ENCODE measurements at regions not wholly inside any gene's neighbourhood (a gene's known extent, or its start where the extent isn't known, plus 50 kb on each side); places are given as distances from the start of the nearest gene placed in this dataset.

- peaks cover 21 to 36% (median 21%) of the 10 kb centered on the region in 4 donors for H3K4me1 Mint-ChIP-seq
- Histone ChIP-seq H3K4me1 (ENCODE audit: insufficient read depth, low read length) (peaks cover 16% of the 10 kb centered on the region), H3K9me3 (ENCODE audit: control insufficient read depth in 1 of 2, low read length in 2 of 2) (no peaks in the 10 kb centered on the region), H3K27me3 (ENCODE audit: insufficient read depth, low read length) (no peaks in the 10 kb centered on the region), H3K27ac (ENCODE audit: low read depth, low read length) (no peak overlapping the region), H3K4me3 (ENCODE audit: low read length in 2 of 2) (no peak overlapping the region), H3K36me3 (ENCODE audit: insufficient read depth, low read length) (no peaks in the 10 kb centered on the region)
- H3K27me3 Mint-ChIP-seq: no peaks in the 10 kb centered on the region
- DNase-seq: peak in 4 of 5 donors; percentile 5 to 40 (median 13)
- H3K9me3 Mint-ChIP-seq: peaks cover 0 to 2% (median 0%) of the 10 kb centered on the region in 8 donors
- POLR2A ChIA-PET (ENCODE audit: partially characterized antibody): interaction anchor here (1.7 kb wide), 1 partner anchor 26 kb away, joined by 6 read pairs; no protein-coding TSS in a partner anchor
- no peaks in the 10 kb centered on the region for H3K36me3 Mint-ChIP-seq
- H3K4me3 Mint-ChIP-seq: peak overlapping the region in 6 of 8 donors; percentile 0 to 59 (median 48)
- intact Hi-C loops (cut with micrococcal nuclease): no loop called here
- H3K27ac Mint-ChIP-seq: peak overlapping the region in 4 of 7 donors; percentile 7 to 83 (median 20)
- CTCF ChIA-PET (ENCODE audit: partially characterized antibody): no interaction called here
Measured at GRCh38 chr6:130602151-130602770, 224.9 kb upstream of the SMLR1 start.

GRCh38 chr6:130603391-130603790 is 223.8 kb upstream of the SMLR1 start:
- ChIA-PET POLR2A (ENCODE audit: partially characterized antibody) (interaction anchor here (1.1 kb wide), 1 partner anchor 150 kb away, joined by 3 read pairs; no protein-coding TSS in a partner anchor), CTCF (ENCODE audit: partially characterized antibody) (no interaction called here)
- no peaks in the 10 kb centered on the region for H3K27me3 Mint-ChIP-seq
- peaks cover 19 to 34% (median 21%) of the 10 kb centered on the region in 4 donors for H3K4me1 Mint-ChIP-seq
- no peaks in the 10 kb centered on the region for H3K9me3 ChIP-seq (ENCODE audit: control insufficient read depth in 1 of 2, low read length in 2 of 2)
- H3K27ac Mint-ChIP-seq: no peak overlapping the region
- H3K27me3 ChIP-seq (ENCODE audit: insufficient read depth, low read length): no peaks in the 10 kb centered on the region
- H3K36me3 Mint-ChIP-seq: no peaks in the 10 kb centered on the region
- H3K4me1 ChIP-seq (ENCODE audit: insufficient read depth, low read length): peaks cover 16% of the 10 kb centered on the region
- peaks cover 0 to 2% (median 0%) of the 10 kb centered on the region in 8 donors for H3K9me3 Mint-ChIP-seq
- intact Hi-C loops (cut with micrococcal nuclease): no loop called here
- H3K4me3 Mint-ChIP-seq: no peak overlapping the region
- no peaks in the 10 kb centered on the region for H3K36me3 ChIP-seq (ENCODE audit: insufficient read depth, low read length)
- H3K27ac ChIP-seq (ENCODE audit: low read depth, low read length): no peak overlapping the region
- DNase-seq: no peak
- no peak overlapping the region for H3K4me3 ChIP-seq (ENCODE audit: low read length in 2 of 2)

GRCh38 chr6:130604841-130605399 is 222.3 kb upstream of the SMLR1 start:
- ChIA-PET CTCF (ENCODE audit: partially characterized antibody) (no interaction called here), POLR2A (ENCODE audit: partially characterized antibody) (no interaction called here)
- Histone ChIP-seq H3K4me1 (ENCODE audit: insufficient read depth, low read length) (peaks cover 16% of the 10 kb centered on the region), H3K27ac (ENCODE audit: low read depth, low read length) (no peak overlapping the region), H3K4me3 (ENCODE audit: low read length in 2 of 2) (no peak overlapping the region), H3K27me3 (ENCODE audit: insufficient read depth, low read length) (no peaks in the 10 kb centered on the region), H3K9me3 (ENCODE audit: control insufficient read depth in 1 of 2, low read length in 2 of 2) (no peaks in the 10 kb centered on the region), H3K36me3 (ENCODE audit: insufficient read depth, low read length) (no peaks in the 10 kb centered on the region)
- Mint-ChIP-seq H3K27me3 (no peaks in the 10 kb centered on the region), H3K4me1 (peaks cover 17 to 31% (median 21%) of the 10 kb centered on the region in 4 donors), H3K36me3 (no peaks in the 10 kb centered on the region), H3K4me3 (no peak overlapping the region), H3K9me3 (peaks cover 0 to 2% (median 0%) of the 10 kb centered on the region in 8 donors), H3K27ac (no peak overlapping the region)
- DNase-seq: no peak
- intact Hi-C loops (cut with micrococcal nuclease): no loop called here

GRCh38 chr6:130610303-130610702 is 216.9 kb upstream of the SMLR1 start:
- H3K4me3 Mint-ChIP-seq: no peak overlapping the region
- ChIA-PET POLR2A (ENCODE audit: partially characterized antibody) (no interaction called here), CTCF (ENCODE audit: partially characterized antibody) (no interaction called here)
- Histone ChIP-seq H3K4me1 (ENCODE audit: insufficient read depth, low read length) (no peaks in the 10 kb centered on the region), H3K4me3 (ENCODE audit: low read length in 2 of 2) (no peak overlapping the region), H3K27ac (ENCODE audit: low read depth, low read length) (no peak overlapping the region), H3K9me3 (ENCODE audit: control insufficient read depth in 1 of 2, low read length in 2 of 2) (no peaks in the 10 kb centered on the region), H3K36me3 (ENCODE audit: insufficient read depth, low read length) (no peaks in the 10 kb centered on the region), H3K27me3 (ENCODE audit: insufficient read depth, low read length) (no peaks in the 10 kb centered on the region)
- no peak for DNase-seq
- no peaks in the 10 kb centered on the region for H3K36me3 Mint-ChIP-seq
- H3K9me3 Mint-ChIP-seq: no peaks in the 10 kb centered on the region
- H3K4me1 Mint-ChIP-seq: peaks cover 0 to 14% (median 5%) of the 10 kb centered on the region in 4 donors
- intact Hi-C loops (cut with micrococcal nuclease): no loop called here
- no peaks in the 10 kb centered on the region for H3K27me3 Mint-ChIP-seq
- no peak overlapping the region for H3K27ac Mint-ChIP-seq

- H3K27me3 Mint-ChIP-seq: no peaks in the 10 kb centered on the region
- no peaks in the 10 kb centered on the region for H3K9me3 Mint-ChIP-seq
- Histone ChIP-seq H3K27ac (ENCODE audit: low read depth, low read length) (no peak overlapping the region), H3K4me3 (ENCODE audit: low read length in 2 of 2) (no peak overlapping the region), H3K36me3 (ENCODE audit: insufficient read depth, low read length) (no peaks in the 10 kb centered on the region), H3K4me1 (ENCODE audit: insufficient read depth, low read length) (no peaks in the 10 kb centered on the region), H3K9me3 (ENCODE audit: control insufficient read depth in 1 of 2, low read length in 2 of 2) (no peaks in the 10 kb centered on the region), H3K27me3 (ENCODE audit: insufficient read depth, low read length) (no peaks in the 10 kb centered on the region)
- no peak overlapping the region for H3K27ac Mint-ChIP-seq
- H3K4me3 Mint-ChIP-seq: no peak overlapping the region
- POLR2A ChIA-PET (ENCODE audit: partially characterized antibody): no interaction called here
- peaks cover 0 to 16% (median 6%) of the 10 kb centered on the region in 4 donors for H3K4me1 Mint-ChIP-seq
- no peak for DNase-seq
- CTCF ChIA-PET (ENCODE audit: partially characterized antibody): no interaction called here
- no peaks in the 10 kb centered on the region for H3K36me3 Mint-ChIP-seq
- intact Hi-C loops (cut with micrococcal nuclease): no loop called here
Measured at GRCh38 chr6:130611366-130611765, 215.8 kb upstream of the SMLR1 start.

GRCh38 chr6:130613176-130613575 is 214.0 kb upstream of the SMLR1 start:
- intact Hi-C loops (cut with micrococcal nuclease): no loop called here
- ChIA-PET POLR2A (ENCODE audit: partially characterized antibody) (no interaction called here), CTCF (ENCODE audit: partially characterized antibody) (interaction anchor here (1.4 kb wide), 1 partner anchor 12 kb away, joined by 5 read pairs; no protein-coding TSS in a partner anchor)
- Mint-ChIP-seq H3K27ac (no peak overlapping the region), H3K27me3 (no peaks in the 10 kb centered on the region), H3K9me3 (peaks cover 0 to 2% (median 0%) of the 10 kb centered on the region in 8 donors), H3K4me1 (peaks cover 0 to 17% (median 6%) of the 10 kb centered on the region in 4 donors), H3K36me3 (no peaks in the 10 kb centered on the region), H3K4me3 (no peak overlapping the region)
- no peak overlapping the region for H3K27ac ChIP-seq (ENCODE audit: low read depth, low read length)
- no peaks in the 10 kb centered on the region for H3K27me3 ChIP-seq (ENCODE audit: insufficient read depth, low read length)
- H3K36me3 ChIP-seq (ENCODE audit: insufficient read depth, low read length): no peaks in the 10 kb centered on the region
- H3K4me3 ChIP-seq (ENCODE audit: low read length in 2 of 2): no peak overlapping the region
- DNase-seq: no peak
- no peaks in the 10 kb centered on the region for H3K9me3 ChIP-seq (ENCODE audit: control insufficient read depth in 1 of 2, low read length in 2 of 2)
- H3K4me1 ChIP-seq (ENCODE audit: insufficient read depth, low read length): no peaks in the 10 kb centered on the region

GRCh38 chr6:130615816-130616215 is 211.4 kb upstream of the SMLR1 start:
- intact Hi-C loops (cut with micrococcal nuclease): no loop called here
- Histone ChIP-seq H3K4me1 (ENCODE audit: insufficient read depth, low read length) (no peaks in the 10 kb centered on the region), H3K36me3 (ENCODE audit: insufficient read depth, low read length) (no peaks in the 10 kb centered on the region), H3K9me3 (ENCODE audit: control insufficient read depth in 1 of 2, low read length in 2 of 2) (no peaks in the 10 kb centered on the region), H3K27ac (ENCODE audit: low read depth, low read length) (no peak overlapping the region), H3K4me3 (ENCODE audit: low read length in 2 of 2) (no peak overlapping the region), H3K27me3 (ENCODE audit: insufficient read depth, low read length) (no peaks in the 10 kb centered on the region)
- Mint-ChIP-seq H3K4me1 (peaks cover 0 to 15% (median 5%) of the 10 kb centered on the region in 4 donors), H3K36me3 (no peaks in the 10 kb centered on the region), H3K4me3 (no peak overlapping the region), H3K27ac (no peak overlapping the region), H3K27me3 (no peaks in the 10 kb centered on the region), H3K9me3 (peaks cover 0 to 2% (median 0%) of the 10 kb centered on the region in 8 donors)
- no peak for DNase-seq
- CTCF ChIA-PET (ENCODE audit: partially characterized antibody): no interaction called here
- POLR2A ChIA-PET (ENCODE audit: partially characterized antibody): no interaction called here
